ENCODE measurements at regions not wholly inside any gene's neighbourhood (a gene's known extent, or its start where the extent isn't known, plus 50 kb on each side); places are given as distances from the start of the nearest gene placed in this dataset.
"Not testable (repeated sequence)": the region's sequence is repeated elsewhere in the genome, so short reads cannot be mapped to it uniquely, and the experiment has no call there.

- not testable (repeated sequence) for DNase-seq (ENCODE audit: low read depth)
Observed at GRCh38 chr9:25731895-25732794, 53.9 kb upstream of the TUSC1 start.
